HS-5 (cell line): ENCODE measurements at regions not wholly inside any gene's neighbourhood (a gene's known extent, or its start where the extent isn't known, plus 50 kb on each side); places are given as distances from the start of the nearest gene placed in this dataset.
A peak's percentile ranks its signal among the peaks of the same experiment; 100 is the strongest.

Experiments used
- DNase-seq: peaks from one replicate; pipeline ENCODE4 v3.0.0-alpha.2; 2012; ENCODE audit warnings: low read depth

- DNase-seq, result peak; percentile 66
These were observed 326.5 kb upstream of the GBE1 start for GRCh38 chr3:82087958-82088357.

- DNase-seq, result no peak
These were observed 324.5 kb upstream of the GBE1 start for GRCh38 chr3:82085851-82086475.

- no peak for DNase-seq
These were observed 323.9 kb upstream of the GBE1 start for GRCh38 chr3:82085356-82085755.

GRCh38 chr3:82084824-82085223 is 323.4 kb upstream of the GBE1 start:
- DNase-seq, result no peak

- no peak for DNase-seq
These were observed 321.4 kb upstream of the GBE1 start for GRCh38 chr3:82082796-82083195.

- DNase-seq, result no peak
These were observed 319.9 kb upstream of the GBE1 start for GRCh38 chr3:82081351-82081750.

GRCh38 chr3:82080792-82081191 is 319.3 kb upstream of the GBE1 start:
- DNase-seq, result no peak

- no peak for DNase-seq
These were observed 318.8 kb upstream of the GBE1 start for GRCh38 chr3:82080261-82080660.

- no peak for DNase-seq
These were observed 318.0 kb upstream of the GBE1 start for GRCh38 chr3:82079335-82079890.

- DNase-seq, result no peak
These were observed 316.8 kb upstream of the GBE1 start for GRCh38 chr3:82078246-82078645.

GRCh38 chr3:82067420-82067819 is 306.0 kb upstream of the GBE1 start:
- DNase-seq, result no peak

- DNase-seq, result no peak
These were observed 297.4 kb upstream of the GBE1 start for GRCh38 chr3:82058809-82059208.

GRCh38 chr3:82055792-82056191 is 294.3 kb upstream of the GBE1 start:
- DNase-seq, result no peak

- DNase-seq, result no peak
These were observed 293.4 kb upstream of the GBE1 start for GRCh38 chr3:82054849-82055248.

- no peak for DNase-seq
These were observed 291.8 kb upstream of the GBE1 start for GRCh38 chr3:82053236-82053635.

GRCh38 chr3:82050382-82050781 is 288.9 kb upstream of the GBE1 start:
- DNase-seq, result no peak

- DNase-seq, result no peak
These were observed 287.3 kb upstream of the GBE1 start for GRCh38 chr3:82048711-82049110.

GRCh38 chr3:82044930-82045705 is 283.7 kb upstream of the GBE1 start:
- no peak for DNase-seq

- DNase-seq, result no peak
These were observed 277.1 kb upstream of the GBE1 start for GRCh38 chr3:82038556-82038955.

- no peak for DNase-seq
These were observed 271.7 kb upstream of the GBE1 start for GRCh38 chr3:82033186-82033585.

GRCh38 chr3:82031596-82031995 is 270.2 kb upstream of the GBE1 start:
- DNase-seq, result no peak

- no peak for DNase-seq
These were observed 269.5 kb upstream of the GBE1 start for GRCh38 chr3:82030916-82031315.

GRCh38 chr3:82022836-82023235 is 261.4 kb upstream of the GBE1 start:
- DNase-seq, result no peak

GRCh38 chr3:82020282-82020681 is 258.8 kb upstream of the GBE1 start:
- DNase-seq, result no peak
